ENCODE measurements at regions not wholly inside any gene's neighbourhood (a gene's known extent, or its start where the extent isn't known, plus 50 kb on each side); places are given as distances from the start of the nearest gene placed in this dataset.

DNA sequence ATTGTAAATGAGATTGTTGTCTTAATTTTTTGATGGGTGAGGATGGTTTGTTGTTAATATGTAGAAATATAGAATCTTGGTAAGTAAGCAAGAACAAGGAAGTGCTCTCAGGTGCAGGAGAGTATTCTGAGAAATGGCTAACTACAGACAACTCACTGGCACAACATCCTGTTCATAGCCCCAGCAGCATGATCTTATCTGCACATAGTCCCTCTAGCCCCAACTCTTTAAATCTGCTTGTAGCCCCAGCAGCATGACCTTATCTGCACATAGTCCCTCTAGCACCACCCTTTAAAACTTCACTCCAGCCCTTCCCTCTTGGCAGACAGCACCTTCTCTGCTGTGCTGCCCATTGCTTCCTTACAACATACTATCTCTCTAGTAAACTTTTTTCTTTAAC is 1957.1 kb upstream of the ADGRL3 start:
- no peak for TF ChIP-seq POLR2A (IDR thresholded peaks at IDR 0.05)
- TF ChIP-seq, protein P1, sequence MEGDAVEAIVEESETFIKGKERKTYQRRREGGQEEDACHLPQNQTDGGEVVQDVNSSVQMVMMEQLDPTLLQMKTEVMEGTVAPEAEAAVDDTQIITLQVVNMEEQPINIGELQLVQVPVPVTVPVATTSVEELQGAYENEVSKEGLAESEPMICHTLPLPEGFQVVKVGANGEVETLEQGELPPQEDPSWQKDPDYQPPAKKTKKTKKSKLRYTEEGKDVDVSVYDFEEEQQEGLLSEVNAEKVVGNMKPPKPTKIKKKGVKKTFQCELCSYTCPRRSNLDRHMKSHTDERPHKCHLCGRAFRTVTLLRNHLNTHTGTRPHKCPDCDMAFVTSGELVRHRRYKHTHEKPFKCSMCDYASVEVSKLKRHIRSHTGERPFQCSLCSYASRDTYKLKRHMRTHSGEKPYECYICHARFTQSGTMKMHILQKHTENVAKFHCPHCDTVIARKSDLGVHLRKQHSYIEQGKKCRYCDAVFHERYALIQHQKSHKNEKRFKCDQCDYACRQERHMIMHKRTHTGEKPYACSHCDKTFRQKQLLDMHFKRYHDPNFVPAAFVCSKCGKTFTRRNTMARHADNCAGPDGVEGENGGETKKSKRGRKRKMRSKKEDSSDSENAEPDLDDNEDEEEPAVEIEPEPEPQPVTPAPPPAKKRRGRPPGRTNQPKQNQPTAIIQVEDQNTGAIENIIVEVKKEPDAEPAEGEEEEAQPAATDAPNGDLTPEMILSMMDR (IDR thresholded peaks at IDR 0.05), result no peak
